ENCODE measurements at regions not wholly inside any gene's neighbourhood (a gene's known extent, or its start where the extent isn't known, plus 50 kb on each side); places are given as distances from the start of the nearest gene placed in this dataset.
"Not testable (repeated sequence)": the region's sequence is repeated elsewhere in the genome, so short reads cannot be mapped to it uniquely, and the experiment has no call there.

DNA sequence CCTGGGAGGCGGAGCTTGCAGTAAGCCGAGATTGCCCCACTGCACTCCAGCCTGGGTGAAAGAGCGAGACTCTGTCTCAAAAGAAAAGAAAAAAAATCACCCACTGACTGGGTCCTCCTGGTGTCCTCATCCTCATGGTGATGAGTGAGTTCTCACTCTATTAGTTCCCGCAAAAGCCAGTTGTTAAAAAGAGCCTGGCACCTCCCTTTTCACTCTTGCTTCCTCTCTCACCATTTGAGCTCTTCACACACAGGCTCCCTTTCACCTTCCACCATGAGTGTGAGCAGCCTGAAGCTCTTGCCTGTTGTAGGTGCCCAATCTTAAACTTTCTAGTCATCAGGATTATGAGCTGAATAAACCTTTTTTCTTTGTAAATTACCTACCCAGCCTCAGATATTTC is 176.4 kb downstream of the SLC38A4 start:
- Histone ChIP-seq H3K9me3 (ENCODE audit: control insufficient read depth, low read length) (no peaks in the 10 kb centered on the region), H3K4me3 (ENCODE audit: low read length) (no peak overlapping the region), H3K9ac (ENCODE audit: low read length) (no peak overlapping the region), H3K27me3 (ENCODE audit: control insufficient read depth, insufficient read depth, low read length) (no peaks in the 10 kb centered on the region), H3K4me1 (ENCODE audit: control insufficient read depth, insufficient read depth, low read length) (no peaks in the 10 kb centered on the region), H3K36me3 (ENCODE audit: control insufficient read depth, insufficient read depth, low read length) (no peaks in the 10 kb centered on the region)

DNA sequence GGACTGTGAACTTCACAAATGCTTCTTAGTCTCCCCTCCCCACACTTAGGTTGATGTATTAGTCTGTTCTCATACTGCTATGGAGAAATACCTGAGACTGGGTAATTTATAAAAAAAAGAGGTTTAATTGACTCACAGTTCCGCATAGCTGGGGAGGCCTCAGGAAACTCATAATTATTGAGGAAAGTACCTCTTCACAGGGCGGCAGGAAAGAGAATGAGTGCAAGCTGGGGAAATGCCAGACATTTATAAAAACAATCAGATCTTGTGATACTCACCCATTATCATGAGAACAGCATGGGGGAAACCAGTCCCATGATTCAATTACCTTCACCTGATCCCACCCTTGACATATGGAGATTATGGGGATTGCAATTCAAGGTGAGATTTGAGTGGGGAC is 178.8 kb downstream of the SLC38A4 start:
- Histone ChIP-seq H3K36me3 (ENCODE audit: control insufficient read depth, insufficient read depth, low read length) (no peaks in the 10 kb centered on the region), H3K9me3 (ENCODE audit: control insufficient read depth, low read length) (no peaks in the 10 kb centered on the region), H3K4me3 (ENCODE audit: low read length) (no peak overlapping the region)

DNA sequence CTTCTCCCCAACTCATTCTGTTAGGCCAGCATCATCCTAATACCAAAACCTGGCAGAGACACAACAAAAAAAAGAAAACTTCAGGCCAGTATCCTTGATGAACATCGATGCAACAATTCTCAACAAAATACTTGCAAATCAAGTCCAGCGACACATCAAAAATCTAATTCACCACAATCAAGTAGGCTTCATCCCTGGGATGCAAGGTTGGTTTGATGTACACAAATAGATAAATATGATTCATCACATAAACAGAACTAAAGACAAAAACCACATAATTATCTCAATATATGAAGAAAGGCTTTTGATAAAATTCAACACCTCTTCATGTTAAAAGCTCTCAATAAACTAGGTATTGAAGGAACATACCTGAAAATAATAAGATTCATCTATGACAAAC is 184.1 kb downstream of the SLC38A4 start:
- H3K36me3 ChIP-seq (ENCODE audit: control insufficient read depth, insufficient read depth, low read length); H3K4me1 ChIP-seq (ENCODE audit: control insufficient read depth, insufficient read depth, low read length); H3K27me3 ChIP-seq (ENCODE audit: control insufficient read depth, insufficient read depth, low read length); H3K4me3 ChIP-seq (ENCODE audit: low read length); H3K9me3 ChIP-seq (ENCODE audit: control insufficient read depth, low read length); H3K9ac ChIP-seq (ENCODE audit: low read length): not testable (repeated sequence)

More for the DNA sequence above, 178.8 kb downstream of the SLC38A4 start:
- no peaks in the 10 kb centered on the region for H3K27me3 ChIP-seq (ENCODE audit: control insufficient read depth, insufficient read depth, low read length)
- H3K4me1 ChIP-seq (ENCODE audit: control insufficient read depth, insufficient read depth, low read length) = no peaks in the 10 kb centered on the region
- no peak overlapping the region for H3K9ac ChIP-seq (ENCODE audit: low read length)

DNA sequence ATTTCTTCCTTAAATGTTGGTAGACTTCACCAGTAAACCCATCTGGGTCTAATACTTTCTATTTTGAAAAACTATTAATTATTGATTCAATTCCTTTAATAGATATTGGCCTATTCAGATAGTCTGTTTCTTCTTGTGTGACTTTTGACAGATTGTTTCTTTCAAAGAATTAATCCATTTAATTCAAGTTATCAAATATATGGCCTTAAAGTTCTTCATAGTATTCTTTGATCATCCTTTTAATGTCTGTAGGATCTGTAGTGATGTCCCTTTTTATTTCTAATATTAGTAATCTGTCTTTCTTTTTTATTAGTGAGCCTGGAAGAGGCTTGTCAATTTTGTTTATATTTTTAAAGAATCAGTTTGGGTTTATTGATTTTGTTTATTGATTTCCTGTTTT is 190.0 kb downstream of the SLC38A4 start:
- H3K4me1 ChIP-seq (ENCODE audit: control insufficient read depth, insufficient read depth, low read length) = no peaks in the 10 kb centered on the region
- H3K36me3 ChIP-seq (ENCODE audit: control insufficient read depth, insufficient read depth, low read length) = no peaks in the 10 kb centered on the region
- no peaks in the 10 kb centered on the region for H3K9me3 ChIP-seq (ENCODE audit: control insufficient read depth, low read length)
- H3K4me3 ChIP-seq (ENCODE audit: low read length) = no peak overlapping the region
- H3K27me3 ChIP-seq (ENCODE audit: control insufficient read depth, insufficient read depth, low read length) = no peaks in the 10 kb centered on the region
- H3K9ac ChIP-seq (ENCODE audit: low read length) = no peak overlapping the region

DNA sequence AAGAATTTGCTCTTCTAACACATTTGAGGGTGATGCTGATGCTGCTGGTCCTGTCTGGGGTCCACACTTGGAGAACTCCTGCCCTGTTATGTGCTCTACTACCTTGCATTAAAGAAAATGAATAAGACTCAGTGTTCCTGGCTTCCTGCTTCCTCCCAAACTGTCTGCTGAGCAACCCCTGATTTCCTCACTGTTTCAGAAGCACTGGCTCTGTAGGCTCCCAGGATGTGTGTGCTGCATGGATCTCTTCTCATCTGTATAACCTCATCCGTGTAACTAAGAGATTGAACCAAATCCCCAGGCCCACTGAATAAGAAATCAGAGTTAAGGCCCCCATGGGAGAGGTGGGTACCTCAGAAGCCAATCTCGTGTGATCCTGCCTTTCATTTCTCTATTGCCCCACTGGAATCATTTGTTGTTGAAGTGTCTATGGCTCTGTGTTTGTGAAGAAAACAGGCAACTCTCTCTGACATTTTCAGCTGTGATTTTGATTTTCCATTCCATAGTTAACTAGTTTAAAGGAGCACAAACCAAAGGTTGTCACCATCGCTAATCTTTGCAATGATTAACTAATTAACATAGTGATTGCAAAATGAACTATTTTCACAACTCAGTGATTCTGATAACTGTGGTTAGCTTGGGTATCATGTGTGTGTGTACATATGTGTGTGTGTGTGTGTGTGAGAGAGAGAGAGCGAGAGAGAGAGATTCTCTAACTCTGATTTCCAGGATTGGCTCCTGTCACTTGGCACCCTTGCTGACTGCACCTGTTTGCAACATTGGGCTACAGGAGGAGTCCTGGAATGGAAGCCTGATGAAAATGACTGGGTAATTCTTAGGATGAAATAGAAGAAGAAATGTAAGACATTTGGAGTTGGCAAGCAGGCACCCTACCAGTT is 196.2 kb downstream of the SLC38A4 start:
- Histone ChIP-seq H3K36me3 (ENCODE audit: control insufficient read depth, insufficient read depth, low read length) (no peaks in the 10 kb centered on the region), H3K4me1 (ENCODE audit: control insufficient read depth, insufficient read depth, low read length) (peaks cover 8% of the 10 kb centered on the region), H3K4me3 (ENCODE audit: low read length) (no peak overlapping the region), H3K9ac (ENCODE audit: low read length) (no peak overlapping the region), H3K27me3 (ENCODE audit: control insufficient read depth, insufficient read depth, low read length) (no peaks in the 10 kb centered on the region), H3K9me3 (ENCODE audit: control insufficient read depth, low read length) (no peaks in the 10 kb centered on the region)

DNA sequence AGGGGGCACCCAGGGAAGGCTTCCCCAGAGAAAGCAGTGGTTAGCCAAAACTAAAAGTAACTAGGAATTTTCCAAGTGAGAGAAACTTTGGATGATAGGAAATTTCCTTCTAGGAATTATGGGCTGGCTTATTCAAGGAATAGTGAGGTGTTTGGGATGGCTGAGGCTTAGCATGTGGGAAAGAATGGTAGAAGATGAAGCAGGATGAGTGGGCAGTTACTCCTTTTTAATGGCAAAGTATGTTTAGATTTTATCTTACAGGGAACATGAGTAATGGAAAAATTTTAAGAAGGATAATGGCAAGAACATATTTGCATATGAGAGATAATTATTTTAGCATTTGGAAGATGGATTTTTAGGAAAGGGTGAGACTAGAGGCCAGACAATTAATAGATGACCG is 197.6 kb downstream of the SLC38A4 start:
- Histone ChIP-seq H3K4me1 (ENCODE audit: control insufficient read depth, insufficient read depth, low read length) (peaks cover 8% of the 10 kb centered on the region), H3K36me3 (ENCODE audit: control insufficient read depth, insufficient read depth, low read length) (no peaks in the 10 kb centered on the region), H3K9ac (ENCODE audit: low read length) (no peak overlapping the region), H3K9me3 (ENCODE audit: control insufficient read depth, low read length) (no peaks in the 10 kb centered on the region), H3K4me3 (ENCODE audit: low read length) (no peak overlapping the region), H3K27me3 (ENCODE audit: control insufficient read depth, insufficient read depth, low read length) (no peaks in the 10 kb centered on the region)

DNA sequence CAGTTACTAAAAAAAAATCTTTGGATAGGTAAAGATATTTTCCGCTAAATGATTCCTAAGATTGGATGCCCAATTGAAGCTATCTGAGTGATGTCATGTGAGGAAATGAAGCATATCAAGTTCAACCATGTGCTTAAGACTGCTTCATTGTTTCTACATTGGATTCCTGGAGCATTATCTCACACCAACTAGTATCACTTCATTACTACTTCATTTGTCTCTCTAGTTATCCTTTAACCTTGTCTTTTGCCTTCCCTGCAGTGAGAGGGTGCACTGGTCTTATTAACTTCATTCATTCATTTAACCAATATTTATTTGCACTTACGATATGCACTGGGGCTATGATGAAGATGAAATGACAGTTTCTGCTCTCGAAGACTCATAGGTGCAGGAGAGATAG is 198.1 kb downstream of the SLC38A4 start:
- Histone ChIP-seq H3K4me1 (ENCODE audit: control insufficient read depth, insufficient read depth, low read length) (peaks cover 8% of the 10 kb centered on the region), H3K9me3 (ENCODE audit: control insufficient read depth, low read length) (no peaks in the 10 kb centered on the region), H3K27me3 (ENCODE audit: control insufficient read depth, insufficient read depth, low read length) (no peaks in the 10 kb centered on the region), H3K4me3 (ENCODE audit: low read length) (no peak overlapping the region), H3K9ac (ENCODE audit: low read length) (no peak overlapping the region), H3K36me3 (ENCODE audit: control insufficient read depth, insufficient read depth, low read length) (no peaks in the 10 kb centered on the region)

DNA sequence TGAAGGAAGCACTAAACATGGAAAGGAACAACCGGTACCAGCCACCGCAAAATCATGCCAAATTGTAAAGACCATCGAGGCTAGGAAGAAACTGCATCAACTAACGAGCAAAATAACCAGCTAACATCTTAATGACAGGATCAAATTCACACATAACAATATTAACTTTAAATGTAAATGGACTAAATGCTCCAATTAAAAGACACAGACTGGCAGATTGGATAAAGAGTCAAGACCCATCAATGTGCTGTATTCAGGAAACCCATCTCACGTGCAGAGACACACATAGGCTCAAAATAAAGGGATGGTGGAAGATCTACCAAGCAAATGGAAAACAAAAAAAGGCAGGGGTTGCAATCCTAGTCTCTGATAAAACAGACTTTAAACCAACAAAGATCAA is 206.3 kb downstream of the SLC38A4 start:
- H3K4me3 ChIP-seq (ENCODE audit: low read length); H3K9ac ChIP-seq (ENCODE audit: low read length); H3K9me3 ChIP-seq (ENCODE audit: control insufficient read depth, low read length); H3K36me3 ChIP-seq (ENCODE audit: control insufficient read depth, insufficient read depth, low read length); H3K27me3 ChIP-seq (ENCODE audit: control insufficient read depth, insufficient read depth, low read length); H3K4me1 ChIP-seq (ENCODE audit: control insufficient read depth, insufficient read depth, low read length): not testable (repeated sequence)

DNA sequence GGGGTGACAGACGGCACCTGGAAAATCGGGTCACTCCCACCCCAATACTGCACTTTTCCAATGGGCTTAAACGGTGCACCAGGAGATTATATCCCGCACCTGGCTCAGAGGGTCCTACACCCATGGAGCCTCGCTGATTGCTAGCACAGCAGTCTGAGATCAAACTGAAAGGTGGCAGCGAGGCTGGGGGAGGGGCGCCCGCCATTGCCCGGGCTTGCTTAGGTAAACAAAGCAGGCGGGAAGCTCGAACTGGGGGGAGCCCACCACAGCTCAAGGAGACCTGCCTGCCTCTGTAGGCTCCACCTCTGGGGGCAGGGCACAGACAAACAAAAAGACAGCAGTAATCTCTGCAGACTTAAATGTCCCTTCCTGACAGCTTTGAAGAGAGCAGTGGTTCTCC is 208.1 kb downstream of the SLC38A4 start:
- not testable (repeated sequence) for H3K9ac ChIP-seq (ENCODE audit: low read length); H3K9me3 ChIP-seq (ENCODE audit: control insufficient read depth, low read length); H3K27me3 ChIP-seq (ENCODE audit: control insufficient read depth, insufficient read depth, low read length); H3K36me3 ChIP-seq (ENCODE audit: control insufficient read depth, insufficient read depth, low read length); H3K4me3 ChIP-seq (ENCODE audit: low read length); H3K4me1 ChIP-seq (ENCODE audit: control insufficient read depth, insufficient read depth, low read length)

DNA sequence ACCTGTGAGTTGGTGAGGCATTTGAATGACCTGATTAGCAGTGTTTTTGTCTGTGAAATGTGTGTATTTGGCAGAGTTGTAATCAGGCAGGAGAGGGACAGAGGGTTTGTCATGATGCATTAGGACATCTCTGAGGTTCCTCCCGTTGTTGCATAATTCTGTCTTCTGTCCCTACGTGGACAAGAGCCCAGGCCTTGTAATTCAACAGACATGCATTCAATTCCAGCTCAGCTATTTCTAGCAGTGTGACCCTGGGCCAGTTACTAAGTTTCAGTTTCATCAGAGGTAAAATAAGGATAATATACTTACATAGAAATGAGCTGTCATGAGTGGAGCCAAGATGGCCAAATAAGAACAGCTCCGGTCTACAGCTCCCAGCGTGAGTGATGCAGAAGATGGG is 208.6 kb downstream of the SLC38A4 start:
- Histone ChIP-seq H3K9me3 (ENCODE audit: control insufficient read depth, low read length) (no peaks in the 10 kb centered on the region), H3K27me3 (ENCODE audit: control insufficient read depth, insufficient read depth, low read length) (no peaks in the 10 kb centered on the region), H3K4me3 (ENCODE audit: low read length) (no peak overlapping the region), H3K4me1 (ENCODE audit: control insufficient read depth, insufficient read depth, low read length) (no peaks in the 10 kb centered on the region), H3K9ac (ENCODE audit: low read length) (no peak overlapping the region), H3K36me3 (ENCODE audit: control insufficient read depth, insufficient read depth, low read length) (no peaks in the 10 kb centered on the region)

DNA sequence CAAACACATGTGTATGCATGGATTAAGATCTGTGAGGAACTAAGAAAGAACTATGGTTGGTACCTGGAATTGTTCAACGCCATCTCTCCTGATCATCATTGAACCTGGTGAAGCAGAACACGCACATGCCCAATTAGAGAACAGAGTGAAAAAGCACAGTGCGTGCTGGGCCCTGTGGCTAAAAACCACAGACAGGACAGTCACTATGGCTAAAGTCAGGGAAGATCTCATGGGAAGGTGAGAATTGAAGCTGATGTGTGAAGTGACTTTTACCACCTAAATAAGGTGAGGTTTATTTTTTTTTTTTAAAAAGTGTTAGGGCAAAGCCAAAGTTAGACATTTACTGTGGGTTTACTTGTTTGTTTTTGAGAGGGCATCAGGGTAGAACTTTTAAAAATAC is 215.0 kb downstream of the SLC38A4 start:
- Histone ChIP-seq H3K27me3 (ENCODE audit: control insufficient read depth, insufficient read depth, low read length) (no peaks in the 10 kb centered on the region), H3K4me1 (ENCODE audit: control insufficient read depth, insufficient read depth, low read length) (peaks cover 15% of the 10 kb centered on the region), H3K36me3 (ENCODE audit: control insufficient read depth, insufficient read depth, low read length) (no peaks in the 10 kb centered on the region)

DNA sequence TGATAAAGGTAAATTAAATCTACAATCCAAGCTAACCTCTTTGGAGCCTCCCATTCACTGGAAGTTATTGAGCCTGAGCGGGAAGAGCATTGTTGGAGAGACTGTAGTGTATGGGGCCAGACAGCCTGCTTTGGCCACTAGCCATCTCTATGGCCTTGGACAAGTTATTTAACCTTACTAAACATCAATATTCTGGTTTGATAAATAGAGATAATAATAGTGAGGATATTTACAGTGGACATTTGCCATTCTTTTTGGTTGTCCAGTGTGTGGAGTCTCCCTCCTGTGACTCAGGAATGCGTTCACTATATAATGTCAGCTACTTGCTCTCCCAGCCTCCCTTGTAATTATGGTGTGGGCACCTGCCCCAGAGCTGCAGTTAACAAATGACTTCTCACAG is 216.1 kb downstream of the SLC38A4 start:
- H3K4me1 ChIP-seq (ENCODE audit: control insufficient read depth, insufficient read depth, low read length) = peaks cover 15% of the 10 kb centered on the region

More for the DNA sequence above, 215.0 kb downstream of the SLC38A4 start:
- H3K4me3 ChIP-seq (ENCODE audit: low read length) = no peak overlapping the region
- H3K9me3 ChIP-seq (ENCODE audit: control insufficient read depth, low read length) = no peaks in the 10 kb centered on the region
- H3K9ac ChIP-seq (ENCODE audit: low read length) = no peak overlapping the region

DNA sequence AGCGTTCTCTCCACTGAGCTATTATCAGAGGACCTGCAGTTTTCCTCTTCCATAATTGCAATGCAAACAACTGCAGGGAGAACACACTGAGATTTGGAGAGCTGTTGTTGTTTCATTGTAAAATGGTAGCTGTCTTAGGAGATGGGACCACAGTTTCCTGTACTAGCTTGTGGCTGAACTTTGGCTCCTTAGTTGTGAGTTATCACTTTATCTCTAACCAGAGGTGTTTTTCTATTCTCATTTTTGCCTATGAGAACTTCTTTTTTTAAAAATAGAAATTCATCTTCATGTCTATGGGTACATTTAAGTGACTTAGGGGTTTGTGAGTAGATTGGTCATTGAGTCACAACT is 216.5 kb downstream of the SLC38A4 start:
- H3K9ac ChIP-seq (ENCODE audit: low read length) = no peak overlapping the region

More for the DNA sequence above, 216.1 kb downstream of the SLC38A4 start:
- Histone ChIP-seq H3K36me3 (ENCODE audit: control insufficient read depth, insufficient read depth, low read length) (no peaks in the 10 kb centered on the region), H3K4me3 (ENCODE audit: low read length) (no peak overlapping the region), H3K9me3 (ENCODE audit: control insufficient read depth, low read length) (no peaks in the 10 kb centered on the region), H3K9ac (ENCODE audit: low read length) (no peak overlapping the region), H3K27me3 (ENCODE audit: control insufficient read depth, insufficient read depth, low read length) (no peaks in the 10 kb centered on the region)

More for the DNA sequence above, 216.5 kb downstream of the SLC38A4 start:
- Histone ChIP-seq H3K27me3 (ENCODE audit: control insufficient read depth, insufficient read depth, low read length) (no peaks in the 10 kb centered on the region), H3K4me1 (ENCODE audit: control insufficient read depth, insufficient read depth, low read length) (peaks cover 15% of the 10 kb centered on the region), H3K4me3 (ENCODE audit: low read length) (no peak overlapping the region), H3K9me3 (ENCODE audit: control insufficient read depth, low read length) (no peaks in the 10 kb centered on the region), H3K36me3 (ENCODE audit: control insufficient read depth, insufficient read depth, low read length) (no peaks in the 10 kb centered on the region)
